Caco-2 (cell line): ENCODE measurements at regions not wholly inside any gene's neighbourhood (a gene's known extent, or its start where the extent isn't known, plus 50 kb on each side); places are given as distances from the start of the nearest gene placed in this dataset.

Source experiments
- BruUV-seq: library from RNA; stranded (reverse); fragments of 400-500 nt; replicated peaks from 2 replicates; lab custom pipeline; 2021; lab: Mats Ljungman, UMichigan
- CTCF ChIA-PET: fragments of 300-600 bp; sonication (Branson Sonifier 250); formaldehyde crosslinking; loops from one replicate; lab custom pipeline; 2022; ENCODE audit warnings: antibody characterized with exemption; lab: Charles Lee
- POLR2A ChIA-PET: fragments of 300-600 bp; sonication (Branson Sonifier 250); formaldehyde crosslinking; loops from one replicate; lab custom pipeline; 2022; ENCODE audit warnings: antibody characterized with exemption; lab: Charles Lee
- DNase-seq, 2 experiments: peaks; one replicate each; pipeline versions ENCODE4 v3.0.0 to v3.0.0-alpha.2; 2020 to 2022
- H3K27me3 ChIP-seq: replicated peaks from 2 replicates; pipeline ENCODE4 v1.6.0; 2011; ENCODE audit warnings: low read length; ENCODE audit not compliant: control insufficient read depth, insufficient read depth
- H3K36me3 ChIP-seq: 2 replicates; pipeline ENCODE4 v1.5.1; 2011; ENCODE audit warnings: low read length; ENCODE audit not compliant: control insufficient read depth, insufficient read depth
- H3K4me1 ChIP-seq: fragments of 250-450 bp; sonication (Bioruptor Pico); 2 replicates; pipeline ENCODE4 v1.5.1; 2020; ENCODE audit warnings: mild to moderate bottlenecking
- H3K4me3 ChIP-seq: 2 replicates; pipeline ENCODE4 v1.5.1; 2011; ENCODE audit warnings: low read depth, mild to moderate bottlenecking, control low read depth, low read length
- H3K9me3 ChIP-seq: fragments of 250-450 bp; sonication (Bioruptor Pico); 2 replicates; pipeline ENCODE4 v1.5.1; 2020; ENCODE audit warnings: mild to moderate bottlenecking, moderate library complexity
- H3K27ac Mint-ChIP-seq: one replicate; pipeline ENCODE4 v1.8.0; 2022; ENCODE audit warnings: mixed read lengths; ENCODE audit not compliant: unreplicated experiment
- H3K27me3 Mint-ChIP-seq: one replicate; pipeline ENCODE4 v1.8.0; 2022; ENCODE audit warnings: mixed read lengths; ENCODE audit not compliant: insufficient read depth, unreplicated experiment
- H3K36me3 Mint-ChIP-seq: one replicate; pipeline ENCODE4 v1.8.0; 2022; ENCODE audit warnings: mild to moderate bottlenecking, mixed read lengths; ENCODE audit not compliant: insufficient read depth, unreplicated experiment
- H3K4me1 Mint-ChIP-seq: one replicate; pipeline ENCODE4 v1.8.0; 2022; ENCODE audit warnings: low read depth, mixed read lengths; ENCODE audit not compliant: unreplicated experiment
- H3K4me3 Mint-ChIP-seq: one replicate; pipeline ENCODE4 v1.8.0; 2022; ENCODE audit warnings: mild to moderate bottlenecking, moderate library complexity, mixed read lengths; ENCODE audit not compliant: unreplicated experiment
- H3K9me3 Mint-ChIP-seq: one replicate; pipeline ENCODE4 v1.8.0; 2022; ENCODE audit warnings: mixed read lengths; ENCODE audit not compliant: unreplicated experiment
- intact Hi-C: fragments of 100-400 bp; cut with micrococcal nuclease; formaldehyde crosslinking; loops from one replicate; pipeline ENCODE4 v1.10.0; 2022; ENCODE audit not compliant: unreplicated experiment
- TF ChIP-seq, protein P1 (sequence below), 2 experiments: fragments of 200-600 bp in 1 of 2; IDR thresholded peaks; 1 replicate in 1 of 2; 2 replicates in 1 of 2; pipeline versions ENCODE4 v1.5.1 to v1.8.0; 2011 to 2022; ENCODE audit warnings: antibody characterized with exemption in 1 of 2, control low read depth in 1 of 2, inconsistent platforms in 1 of 2, low read depth in 1 of 2, low read length in 1 of 2, mild to moderate bottlenecking in 1 of 2, moderate library complexity in 1 of 2; ENCODE audit not compliant: insufficient read depth in 1 of 2, severe bottlenecking in 1 of 2, unreplicated experiment in 1 of 2

DNA sequence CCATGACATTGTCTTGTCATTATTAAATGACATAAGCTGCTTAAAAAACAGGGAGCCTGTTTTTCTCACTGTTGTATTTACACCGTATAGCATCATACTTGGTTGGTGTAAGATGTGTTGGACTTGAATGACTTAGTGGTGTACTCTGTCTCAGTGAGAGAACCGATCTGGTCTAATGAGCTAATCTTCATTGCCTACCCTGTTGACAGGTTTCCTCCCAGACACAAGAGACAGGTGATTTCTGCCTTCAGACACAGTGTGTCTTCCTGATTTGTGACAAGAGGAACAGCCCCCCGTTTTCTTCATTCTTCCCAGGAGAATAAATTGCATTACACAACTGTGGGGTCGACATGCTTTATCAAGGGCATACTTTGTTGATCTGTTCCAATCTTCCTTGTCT, 137.2 kb upstream of the ID4 start:
- ChIA-PET POLR2A (no interaction called here), CTCF (no interaction called here)
- H3K4me1 ChIP-seq, result no peaks in the 10 kb centered on the region
- no peaks in the 10 kb centered on the region for H3K36me3 Mint-ChIP-seq
- no peak overlapping the region for H3K4me3 Mint-ChIP-seq
- no peaks in the 10 kb centered on the region for H3K9me3 Mint-ChIP-seq
- no peaks in the 10 kb centered on the region for H3K9me3 ChIP-seq
- H3K4me3 ChIP-seq, result no peak overlapping the region
- H3K4me1 Mint-ChIP-seq, result no peaks in the 10 kb centered on the region
- H3K27me3 Mint-ChIP-seq, result peaks cover 12% of the 10 kb centered on the region
- H3K27ac Mint-ChIP-seq, result no peak overlapping the region
- no peak for DNase-seq
- no peaks in the 10 kb centered on the region for H3K27me3 ChIP-seq
- intact Hi-C loops, result no loop called here
- H3K36me3 ChIP-seq, result no peaks in the 10 kb centered on the region
- TF ChIP-seq, protein P1, sequence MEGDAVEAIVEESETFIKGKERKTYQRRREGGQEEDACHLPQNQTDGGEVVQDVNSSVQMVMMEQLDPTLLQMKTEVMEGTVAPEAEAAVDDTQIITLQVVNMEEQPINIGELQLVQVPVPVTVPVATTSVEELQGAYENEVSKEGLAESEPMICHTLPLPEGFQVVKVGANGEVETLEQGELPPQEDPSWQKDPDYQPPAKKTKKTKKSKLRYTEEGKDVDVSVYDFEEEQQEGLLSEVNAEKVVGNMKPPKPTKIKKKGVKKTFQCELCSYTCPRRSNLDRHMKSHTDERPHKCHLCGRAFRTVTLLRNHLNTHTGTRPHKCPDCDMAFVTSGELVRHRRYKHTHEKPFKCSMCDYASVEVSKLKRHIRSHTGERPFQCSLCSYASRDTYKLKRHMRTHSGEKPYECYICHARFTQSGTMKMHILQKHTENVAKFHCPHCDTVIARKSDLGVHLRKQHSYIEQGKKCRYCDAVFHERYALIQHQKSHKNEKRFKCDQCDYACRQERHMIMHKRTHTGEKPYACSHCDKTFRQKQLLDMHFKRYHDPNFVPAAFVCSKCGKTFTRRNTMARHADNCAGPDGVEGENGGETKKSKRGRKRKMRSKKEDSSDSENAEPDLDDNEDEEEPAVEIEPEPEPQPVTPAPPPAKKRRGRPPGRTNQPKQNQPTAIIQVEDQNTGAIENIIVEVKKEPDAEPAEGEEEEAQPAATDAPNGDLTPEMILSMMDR (IDR thresholded peaks at IDR 0.05; ENCODE audit: insufficient read depth in 1 of 2, low read depth in 1 of 2, low read length in 1 of 2, severe bottlenecking in 1 of 2, unreplicated experiment in 1 of 2), result no peak
- BruUV-seq, result no TSS peak

GRCh38 chr6:19705606-19706005, 131.6 kb upstream of the ID4 start:
- H3K9me3 ChIP-seq, result no peaks in the 10 kb centered on the region
- intact Hi-C loops, result no loop called here
- no peaks in the 10 kb centered on the region for H3K36me3 ChIP-seq
- H3K27me3 ChIP-seq, result no peaks in the 10 kb centered on the region
- H3K36me3 Mint-ChIP-seq, result no peaks in the 10 kb centered on the region
- no TSS peak for BruUV-seq
- H3K4me3 Mint-ChIP-seq, result no peak overlapping the region
- TF ChIP-seq, protein P1 (IDR thresholded peaks at IDR 0.05; ENCODE audit: insufficient read depth in 1 of 2, low read depth in 1 of 2, low read length in 1 of 2, severe bottlenecking in 1 of 2, unreplicated experiment in 1 of 2), result no peak
- H3K4me3 ChIP-seq, result no peak overlapping the region
- H3K27ac Mint-ChIP-seq, result no peak overlapping the region
- ChIA-PET CTCF (no interaction called here), POLR2A (no interaction called here)
- H3K9me3 Mint-ChIP-seq, result no peaks in the 10 kb centered on the region
- no peak for DNase-seq
- H3K4me1 ChIP-seq, result no peaks in the 10 kb centered on the region
- peaks cover 6% of the 10 kb centered on the region for H3K27me3 Mint-ChIP-seq
- no peaks in the 10 kb centered on the region for H3K4me1 Mint-ChIP-seq

GRCh38 chr6:19712012-19712688, 125.0 kb upstream of the ID4 start:
- H3K9me3 ChIP-seq, result no peaks in the 10 kb centered on the region
- no peaks in the 10 kb centered on the region for H3K4me1 ChIP-seq
- Mint-ChIP-seq H3K27me3 (peaks cover 4% of the 10 kb centered on the region), H3K36me3 (no peaks in the 10 kb centered on the region), H3K27ac (no peak overlapping the region), H3K4me3 (no peak overlapping the region), H3K9me3 (no peaks in the 10 kb centered on the region), H3K4me1 (no peaks in the 10 kb centered on the region)
- ChIA-PET POLR2A (no interaction called here), CTCF (no interaction called here)
- H3K27me3 ChIP-seq, result no peaks in the 10 kb centered on the region
- BruUV-seq, result no TSS peak
- no peak overlapping the region for H3K4me3 ChIP-seq
- DNase-seq, result no peak
- intact Hi-C loops, result loop anchor here (10.0 kb wide), 1 partner anchor 143 kb away; no protein-coding TSS in a partner anchor
- TF ChIP-seq, protein P1 (IDR thresholded peaks at IDR 0.05; ENCODE audit: insufficient read depth in 1 of 2, low read depth in 1 of 2, low read length in 1 of 2, severe bottlenecking in 1 of 2, unreplicated experiment in 1 of 2), result no peak
- no peaks in the 10 kb centered on the region for H3K36me3 ChIP-seq
